Ovary (tissue), 7 donors: ENCODE measurements at regions not wholly inside any gene's neighbourhood (a gene's known extent, or its start where the extent isn't known, plus 50 kb on each side); places are given as distances from the start of the nearest gene placed in this dataset.

Experiments
- DNase-seq, 5 donors: peaks; one replicate each; pipeline ENCODE4 v3.0.0-alpha.2; 2019 to 2020
- H3K27ac ChIP-seq, 2 donors: fragments of 200-600 bp; one replicate each; pipeline versions ENCODE4 v1.5.1 to v1.8.0; 2019 to 2022
- H3K27me3 ChIP-seq: fragments of 200-600 bp; one replicate; pipeline ENCODE4 v1.8.0; 2022
- H3K36me3 ChIP-seq: fragments of 200-600 bp; sonication (generic); one replicate; pipeline ENCODE4 v1.5.1; 2019
- H3K4me1 ChIP-seq: one replicate; pipeline ENCODE4 v1.8.1; 2013; ENCODE audit warnings: mild to moderate bottlenecking, moderate library complexity; ENCODE audit not compliant: insufficient read depth
- H3K4me3 ChIP-seq: fragments of 200-600 bp; sonication (generic); one replicate; pipeline ENCODE4 v1.5.1; 2017
- H3K9me3 ChIP-seq, 2 donors: fragments of 200-600 bp in 1 of 2; sonication (generic) in 1 of 2; one replicate each; pipeline versions ENCODE4 v1.5.1 to v1.8.1; 2013 to 2019; ENCODE audit warnings: mild to moderate bottlenecking in 1 of 2, moderate library complexity in 1 of 2
- CTCF ChIP-seq, 3 donors: fragments of 450-650 bp in 2 of 3; fragments of 200-600 bp in 1 of 3; IDR thresholded peaks; one replicate each; pipeline versions ENCODE4 v1.5.1 to v1.8.0; 2016 to 2022; ENCODE audit warnings: antibody characterized with exemption in 3 of 3, mild to moderate bottlenecking in 1 of 3
- EP300 ChIP-seq: sonication (generic); formaldehyde crosslinking; IDR thresholded peaks from one replicate; pipeline ENCODE4 v1.6.1; 2017; ENCODE audit warnings: antibody characterized with exemption
- POLR2A ChIP-seq: fragments of 450-650 bp; IDR thresholded peaks from one replicate; pipeline ENCODE4 v1.6.1; 2017; ENCODE audit warnings: antibody characterized with exemption, mild to moderate bottlenecking, moderate library complexity
- whole genome bisulfite sequencing, 3 donors: extraction: QIAGEN DNeasy Blood & Tissue Kit in 1 of 3; methylation state at CpG; one replicate each; pipeline versions ENCODE4 v1.1.5 to v1.1.7; 2013 to 2017; 5-methylcytosine and 5-hydroxymethylcytosine counted together
- intact Hi-C, 4 donors: fragments of 100-400 bp; cut with DNase I; formaldehyde crosslinking; loops; one replicate each; pipeline versions ENCODE4 v1.11.0 to v1.15.1; 2022 to 2023
- donor health status: DM: no; HTN: no; CAD: no; lungs with moderate emphysema.
- donor health status: DM: no; HTN: no; CAD: no.
- donor health status: Bipolar disorder and iron deficiency.
- donor health status: DM: no; HTN: no; CAD: no.
- donor health status: DM: yes; HTN: yes; CAD: no.

- H3K27me3 ChIP-seq = no peaks in the 10 kb centered on the region
- H3K27ac ChIP-seq = no peak overlapping the region
- no peak for DNase-seq
- TF ChIP-seq EP300 = no peak
- no peak for TF ChIP-seq POLR2A
- no peak for TF ChIP-seq CTCF (IDR thresholded peaks at IDR 0.05)
- H3K4me1 ChIP-seq = no peaks in the 10 kb centered on the region
- WGBS, 3 donors = 80 to 81% (median 81%) methylated on average over 24 to 27 of the region's 27 CpGs
- no peak overlapping the region for H3K4me3 ChIP-seq
- intact Hi-C loops = no loop called here
- no peaks in the 10 kb centered on the region for H3K9me3 ChIP-seq
- H3K36me3 ChIP-seq = no peaks in the 10 kb centered on the region
These were observed 163.4 kb upstream of the ITM2A start for GRCh38 chrX:79530310-79531108.

GRCh38 chrX:79524642-79525041 is 157.5 kb upstream of the ITM2A start:
- no peak overlapping the region for H3K4me3 ChIP-seq
- no peaks in the 10 kb centered on the region for H3K27me3 ChIP-seq
- intact Hi-C loops = no loop called here
- H3K9me3 ChIP-seq = no peaks in the 10 kb centered on the region
- no peaks in the 10 kb centered on the region for H3K4me1 ChIP-seq
- WGBS, 3 donors = 26 to 46% (median 40%) methylated on average over 2 of the region's 2 CpGs
- TF ChIP-seq CTCF (IDR thresholded peaks at IDR 0.05) (no peak), POLR2A (no peak), EP300 (no peak)
- no peak for DNase-seq
- H3K27ac ChIP-seq = no peak overlapping the region
- no peaks in the 10 kb centered on the region for H3K36me3 ChIP-seq

GRCh38 chrX:79515529-79515928 is 148.4 kb upstream of the ITM2A start:
- Histone ChIP-seq H3K4me3 (no peak overlapping the region), H3K4me1 (no peaks in the 10 kb centered on the region), H3K27ac (no peak overlapping the region), H3K36me3 (no peaks in the 10 kb centered on the region), H3K9me3 (no peaks in the 10 kb centered on the region), H3K27me3 (no peaks in the 10 kb centered on the region)
- WGBS, 3 donors = 48 to 54% (median 53%) methylated on average over 7 of the region's 7 CpGs
- intact Hi-C loops = no loop called here
- no peak for DNase-seq
- no peak for TF ChIP-seq POLR2A
- no peak for TF ChIP-seq CTCF (IDR thresholded peaks at IDR 0.05)
- no peak for TF ChIP-seq EP300

- no peaks in the 10 kb centered on the region for H3K4me1 ChIP-seq
- H3K27ac ChIP-seq = no peak overlapping the region
- intact Hi-C loops = no loop called here
- no peaks in the 10 kb centered on the region for H3K9me3 ChIP-seq
- no peak for TF ChIP-seq EP300
- no peak for TF ChIP-seq POLR2A
- TF ChIP-seq CTCF (IDR thresholded peaks at IDR 0.05) = no peak
- no peaks in the 10 kb centered on the region for H3K27me3 ChIP-seq
- H3K4me3 ChIP-seq = no peak overlapping the region
- no peak for DNase-seq
- whole genome bisulfite sequencing, 3 donors = 26 to 47% (median 46%) methylated on average over 1 of the region's 1 CpG
- no peaks in the 10 kb centered on the region for H3K36me3 ChIP-seq
These were observed 144.7 kb upstream of the ITM2A start for GRCh38 chrX:79511799-79512198.
